GM12874 (cell line): ENCODE measurements at regions not wholly inside any gene's neighbourhood (a gene's known extent, or its start where the extent isn't known, plus 50 kb on each side); places are given as distances from the start of the nearest gene placed in this dataset.
A peak's percentile ranks its signal among the peaks of the same experiment; 100 is the strongest.

ENCODE experiments used
- CTCF ChIP-seq: IDR thresholded peaks from 2 replicates; pipeline ENCODE4 v1.5.1; 2011; ENCODE audit warnings: low read depth, mild to moderate bottlenecking, control low read depth, low read length, moderate library complexity; ENCODE audit not compliant: insufficient read depth

- no peak for TF ChIP-seq CTCF
These were observed 155.6 kb downstream of the NUF2 start for GRCh38 chr1:163477276-163477830.

- no peak for TF ChIP-seq CTCF
These were observed 182.7 kb downstream of the NUF2 start for GRCh38 chr1:163504331-163504978.

- no peak for TF ChIP-seq CTCF
These were observed 187.4 kb downstream of the NUF2 start for GRCh38 chr1:163509114-163509513.

- TF ChIP-seq CTCF, result no peak
These were observed 190.7 kb downstream of the NUF2 start for GRCh38 chr1:163512349-163512989.

- TF ChIP-seq CTCF, result no peak
These were observed 201.7 kb downstream of the NUF2 start for GRCh38 chr1:163523375-163524029.

GRCh38 chr1:163528710-163529348, 207.1 kb downstream of the NUF2 start:
- TF ChIP-seq CTCF, result peak; percentile 37

GRCh38 chr1:163531345-163531744, 209.6 kb downstream of the NUF2 start:
- no peak for TF ChIP-seq CTCF
